Neural cell (in vitro differentiated cells): ENCODE measurements at regions not wholly inside any gene's neighbourhood (a gene's known extent, or its start where the extent isn't known, plus 50 kb on each side); places are given as distances from the start of the nearest gene placed in this dataset.

Source experiments
- EZH2 ChIP-seq: fragments of 200-600, 300-800 bp; shearing (Covaris generic), sonication (generic); IDR thresholded peaks from 2 replicates; pipeline ENCODE4 v1.6.1; 2014; ENCODE audit warnings: antibody characterized with exemption, low read length, borderline replicate concordance, mild to moderate bottlenecking; ENCODE audit not compliant: insufficient read depth, poor library complexity, severe bottlenecking
- TF ChIP-seq, protein P1 (sequence below): fragments of 450-650 bp; IDR thresholded peaks from 2 replicates; pipeline ENCODE4 v1.5.1; 2014; ENCODE audit warnings: antibody characterized with exemption, mild to moderate bottlenecking, moderate library complexity; ENCODE audit not compliant: poor library complexity, severe bottlenecking

GRCh38 chr12:105588106-105588505, 257.6 kb downstream of the C12orf75 start:
- TF ChIP-seq EZH2 = no peak
- TF ChIP-seq, protein P1, sequence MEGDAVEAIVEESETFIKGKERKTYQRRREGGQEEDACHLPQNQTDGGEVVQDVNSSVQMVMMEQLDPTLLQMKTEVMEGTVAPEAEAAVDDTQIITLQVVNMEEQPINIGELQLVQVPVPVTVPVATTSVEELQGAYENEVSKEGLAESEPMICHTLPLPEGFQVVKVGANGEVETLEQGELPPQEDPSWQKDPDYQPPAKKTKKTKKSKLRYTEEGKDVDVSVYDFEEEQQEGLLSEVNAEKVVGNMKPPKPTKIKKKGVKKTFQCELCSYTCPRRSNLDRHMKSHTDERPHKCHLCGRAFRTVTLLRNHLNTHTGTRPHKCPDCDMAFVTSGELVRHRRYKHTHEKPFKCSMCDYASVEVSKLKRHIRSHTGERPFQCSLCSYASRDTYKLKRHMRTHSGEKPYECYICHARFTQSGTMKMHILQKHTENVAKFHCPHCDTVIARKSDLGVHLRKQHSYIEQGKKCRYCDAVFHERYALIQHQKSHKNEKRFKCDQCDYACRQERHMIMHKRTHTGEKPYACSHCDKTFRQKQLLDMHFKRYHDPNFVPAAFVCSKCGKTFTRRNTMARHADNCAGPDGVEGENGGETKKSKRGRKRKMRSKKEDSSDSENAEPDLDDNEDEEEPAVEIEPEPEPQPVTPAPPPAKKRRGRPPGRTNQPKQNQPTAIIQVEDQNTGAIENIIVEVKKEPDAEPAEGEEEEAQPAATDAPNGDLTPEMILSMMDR = no peak
